Cardiac fibroblast (primary cell): ENCODE measurements at regions not wholly inside any gene's neighbourhood (a gene's known extent, or its start where the extent isn't known, plus 50 kb on each side); places are given as distances from the start of the nearest gene placed in this dataset.

Experiments
- DNase-seq, 2 donors: peaks; one replicate each; pipeline versions ENCODE4 v3.0.0 to v3.0.0-alpha.2; 2010; ENCODE audit warnings: low read depth in 2 of 2
- H3K4me3 ChIP-seq, 2 donors: replicated peaks in 1 of 2; 1 replicate in 1 of 2; 2 replicates in 1 of 2; pipeline ENCODE4 v1.5.1; 2011; ENCODE audit warnings: low read depth in 2 of 2, low read length in 2 of 2, mild to moderate bottlenecking in 2 of 2, moderate library complexity in 1 of 2
- CTCF ChIP-seq: IDR thresholded peaks from one replicate; pipeline ENCODE4 v1.5.1; 2011; ENCODE audit warnings: low read depth, mild to moderate bottlenecking, low read length, inconsistent platforms

GRCh38 chr6:93621442-93621841 is 202.1 kb upstream of the EPHA7 start:
- no peak for DNase-seq
- no peak for TF ChIP-seq CTCF
- no peak overlapping the region for H3K4me3 ChIP-seq

GRCh38 chr6:93604951-93605350 is 185.6 kb upstream of the EPHA7 start:
- no peak for DNase-seq
- TF ChIP-seq CTCF: no peak
- no peak overlapping the region for H3K4me3 ChIP-seq

GRCh38 chr6:93592417-93592816 is 173.1 kb upstream of the EPHA7 start:
- no peak for DNase-seq
- no peak overlapping the region for H3K4me3 ChIP-seq
- TF ChIP-seq CTCF: no peak

GRCh38 chr6:93586306-93586705 is 166.9 kb upstream of the EPHA7 start:
- H3K4me3 ChIP-seq: no peak overlapping the region
- no peak for DNase-seq
- no peak for TF ChIP-seq CTCF

GRCh38 chr6:93584300-93584699 is 164.9 kb upstream of the EPHA7 start:
- DNase-seq: no peak
- no peak overlapping the region for H3K4me3 ChIP-seq
- no peak for TF ChIP-seq CTCF

GRCh38 chr6:93581371-93581770 is 162.0 kb upstream of the EPHA7 start:
- no peak overlapping the region for H3K4me3 ChIP-seq
- TF ChIP-seq CTCF: no peak
- DNase-seq: no peak

GRCh38 chr6:93580446-93580845 is 161.1 kb upstream of the EPHA7 start:
- H3K4me3 ChIP-seq: no peak overlapping the region
- no peak for DNase-seq
- no peak for TF ChIP-seq CTCF
